ENCODE measurements at regions not wholly inside any gene's neighbourhood (a gene's known extent, or its start where the extent isn't known, plus 50 kb on each side); places are given as distances from the start of the nearest gene placed in this dataset.

DNA sequence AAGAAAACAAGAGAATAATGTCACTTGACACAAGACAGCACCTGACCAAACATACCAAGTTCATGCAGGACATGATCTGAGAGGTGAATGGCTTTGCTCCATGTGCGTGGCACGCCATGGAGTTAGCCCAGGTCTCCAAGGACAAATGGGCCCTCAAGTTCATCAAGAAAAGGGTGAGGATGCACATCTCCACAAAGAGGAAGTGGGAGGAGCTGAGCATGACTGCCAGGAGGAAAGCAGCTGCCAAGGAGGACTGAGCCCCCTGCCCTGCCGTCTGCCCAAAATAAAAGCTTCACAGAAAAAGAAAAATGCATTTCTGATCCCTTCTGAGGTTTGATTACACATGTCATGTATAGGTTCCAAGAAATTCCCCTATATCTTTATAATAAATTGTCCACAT is 82.0 kb upstream of the TSHZ2 start:
- dilution Hi-C loops (cut with HindIII; ENCODE audit: low sequenced_read_pairs, unreplicated experiment), result no loop called here
- POLR2A ChIA-PET (ENCODE audit: unreplicated experiment), result no interaction called here

More for the DNA sequence above, 82.0 kb upstream of the TSHZ2 start:
- H3K4me3 ChIP-seq (ENCODE audit: insufficient read depth, low read depth, low read length), result no peak overlapping the region
- no CpG with 5 or more reads among the region's 3 CpGs for WGBS, 2 experiments (ENCODE audit: extremely low coverage in 2 of 2, insufficient read length in 1 of 2)
- no peak overlapping the region for H3K9ac ChIP-seq (ENCODE audit: low read depth, low read length)
- H3K4ac ChIP-seq (ENCODE audit: low read depth, low read length), result no peak overlapping the region
- H3K79me1 ChIP-seq (ENCODE audit: low read depth in 1 of 2, low read length in 2 of 2), result no peaks in the 10 kb centered on the region
- H3K36me3 ChIP-seq (ENCODE audit: control insufficient read depth, insufficient read depth, low read length), result no peaks in the 10 kb centered on the region
- no peaks in the 10 kb centered on the region for H3K4me1 ChIP-seq (ENCODE audit: control insufficient read depth, insufficient read depth, low read length)
- no peak overlapping the region for H4K5ac ChIP-seq (ENCODE audit: low read depth, low read length)
- DNase-seq, result no peak
- CTCF ChIA-PET, result no interaction called here
- in situ Hi-C loops (cut with MboI; ENCODE audit: low sequenced_read_pairs) (no loop called here), intact Hi-C loops (cut with micrococcal nuclease) (no loop called here)
- no peak overlapping the region for H2BK20ac ChIP-seq (ENCODE audit: low read depth, low read length)
- no peak overlapping the region for H2BK120ac ChIP-seq (ENCODE audit: low read depth, low read length)
- no peak overlapping the region for H3K56ac ChIP-seq (ENCODE audit: extremely low read depth, insufficient read depth, low read length)
- H3K4me2 ChIP-seq (ENCODE audit: low read depth, low read length), result no peak overlapping the region
- H3K27me3 ChIP-seq (ENCODE audit: control insufficient read depth, insufficient read depth, low read length), result no peaks in the 10 kb centered on the region
- no peak overlapping the region for H4K91ac ChIP-seq (ENCODE audit: insufficient read depth, low read depth, low read length)
- H3K9me1 ChIP-seq (ENCODE audit: insufficient read depth, low read length), result no peaks in the 10 kb centered on the region
- no peak overlapping the region for H3K27ac ChIP-seq (ENCODE audit: insufficient read depth, low read length)
- H4K20me1 ChIP-seq (ENCODE audit: insufficient read depth, low read length), result no peaks in the 10 kb centered on the region
- no peak overlapping the region for H2BK5ac ChIP-seq (ENCODE audit: low read depth, low read length, poor library complexity, severe bottlenecking)
- no TSS peak for BruUV-seq (replicated peaks)
- no peak overlapping the region for H2AK9ac ChIP-seq (replicated peaks; ENCODE audit: low read depth, low read length, poor library complexity)
- no peak overlapping the region for H2BK15ac ChIP-seq (ENCODE audit: low read depth, low read length)
- TF ChIP-seq, protein P1, sequence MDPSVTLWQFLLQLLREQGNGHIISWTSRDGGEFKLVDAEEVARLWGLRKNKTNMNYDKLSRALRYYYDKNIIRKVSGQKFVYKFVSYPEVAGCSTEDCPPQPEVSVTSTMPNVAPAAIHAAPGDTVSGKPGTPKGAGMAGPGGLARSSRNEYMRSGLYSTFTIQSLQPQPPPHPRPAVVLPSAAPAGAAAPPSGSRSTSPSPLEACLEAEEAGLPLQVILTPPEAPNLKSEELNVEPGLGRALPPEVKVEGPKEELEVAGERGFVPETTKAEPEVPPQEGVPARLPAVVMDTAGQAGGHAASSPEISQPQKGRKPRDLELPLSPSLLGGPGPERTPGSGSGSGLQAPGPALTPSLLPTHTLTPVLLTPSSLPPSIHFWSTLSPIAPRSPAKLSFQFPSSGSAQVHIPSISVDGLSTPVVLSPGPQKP (IDR thresholded peaks at IDR 0.05; ENCODE audit: borderline replicate concordance, low read depth, low read length), result no peak
- TF ChIP-seq RFX5 (IDR thresholded peaks at IDR 0.05; ENCODE audit: low read depth, low read length), result no peak
- no peak for TF ChIP-seq POLR2A (IDR thresholded peaks at IDR 0.05; ENCODE audit: low read depth, low read length)
- TF ChIP-seq, protein P2, sequence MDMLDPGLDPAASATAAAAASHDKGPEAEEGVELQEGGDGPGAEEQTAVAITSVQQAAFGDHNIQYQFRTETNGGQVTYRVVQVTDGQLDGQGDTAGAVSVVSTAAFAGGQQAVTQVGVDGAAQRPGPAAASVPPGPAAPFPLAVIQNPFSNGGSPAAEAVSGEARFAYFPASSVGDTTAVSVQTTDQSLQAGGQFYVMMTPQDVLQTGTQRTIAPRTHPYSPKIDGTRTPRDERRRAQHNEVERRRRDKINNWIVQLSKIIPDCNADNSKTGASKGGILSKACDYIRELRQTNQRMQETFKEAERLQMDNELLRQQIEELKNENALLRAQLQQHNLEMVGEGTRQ (IDR thresholded peaks at IDR 0.05; ENCODE audit: low read depth, low read length), result no peak
- ATAC-seq (ENCODE audit: low read depth), result no peak
- H2AK5ac ChIP-seq (ENCODE audit: low read depth, low read length), result no peak overlapping the region
- no peak overlapping the region for H3K23ac ChIP-seq (ENCODE audit: low read depth, low read length)
- no peak overlapping the region for H3K18ac ChIP-seq (ENCODE audit: low read depth, low read length)
- H4K8ac ChIP-seq (ENCODE audit: low read depth in 2 of 2, low read length in 2 of 2), result no peak overlapping the region
- no peak overlapping the region for H2AFZ ChIP-seq (replicated peaks; ENCODE audit: low read length, poor library complexity)
- H3K14ac ChIP-seq (replicated peaks; ENCODE audit: low read depth, low read length), result no peak overlapping the region
- H3K9me3 ChIP-seq (ENCODE audit: control insufficient read depth, insufficient read depth, low read length), result no peaks in the 10 kb centered on the region

Data from IMR-90 (cell line).